Glomerular visceral epithelial cell (primary cell): ENCODE measurements at regions not wholly inside any gene's neighbourhood (a gene's known extent, or its start where the extent isn't known, plus 50 kb on each side); places are given as distances from the start of the nearest gene placed in this dataset.

Experiments used
- DNase-seq: peaks from one replicate; pipeline ENCODE4 v3.0.0-alpha.2; 2016; ENCODE audit errors: extremely low spot score

DNA sequence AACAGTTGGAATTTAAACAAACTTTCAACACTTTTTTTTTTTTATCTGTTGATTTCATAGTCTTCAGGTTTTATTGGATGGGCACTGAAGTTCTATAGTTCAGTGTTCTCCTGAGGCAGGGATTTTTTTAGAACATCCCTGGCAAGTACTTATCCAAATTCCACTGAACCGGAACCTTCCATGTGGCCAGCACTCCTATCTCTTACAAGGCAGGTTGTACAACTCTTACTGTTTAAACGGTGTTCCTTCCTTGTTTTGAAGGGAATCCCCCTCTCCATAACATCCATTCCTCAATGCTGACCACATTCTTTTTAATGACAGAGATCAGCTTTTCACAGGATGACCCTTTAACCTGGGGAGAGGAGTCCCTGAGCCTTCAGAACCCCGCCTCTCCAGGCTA is 238.9 kb upstream of the CTBP2 start:
- DNase-seq, result no peak

DNA sequence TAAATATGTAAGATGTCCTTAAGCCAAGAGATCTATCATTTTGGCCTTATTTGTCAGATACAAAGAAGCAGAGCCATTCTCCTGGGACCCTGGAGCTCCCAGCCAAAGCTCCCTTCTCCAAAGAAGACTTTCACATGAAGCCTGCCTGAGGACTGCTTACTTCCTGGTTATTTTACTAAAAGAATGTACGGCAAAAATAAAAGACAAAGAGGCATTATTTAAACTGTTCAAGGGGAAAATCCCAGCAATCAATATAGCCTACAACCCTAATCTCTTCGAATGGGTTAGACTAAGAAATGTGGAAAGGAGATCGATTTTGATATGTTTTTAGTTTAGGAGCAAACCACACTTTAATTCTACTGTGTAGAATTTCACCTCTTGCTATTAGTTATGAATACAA is 237.9 kb upstream of the CTBP2 start:
- DNase-seq, result no peak

DNA sequence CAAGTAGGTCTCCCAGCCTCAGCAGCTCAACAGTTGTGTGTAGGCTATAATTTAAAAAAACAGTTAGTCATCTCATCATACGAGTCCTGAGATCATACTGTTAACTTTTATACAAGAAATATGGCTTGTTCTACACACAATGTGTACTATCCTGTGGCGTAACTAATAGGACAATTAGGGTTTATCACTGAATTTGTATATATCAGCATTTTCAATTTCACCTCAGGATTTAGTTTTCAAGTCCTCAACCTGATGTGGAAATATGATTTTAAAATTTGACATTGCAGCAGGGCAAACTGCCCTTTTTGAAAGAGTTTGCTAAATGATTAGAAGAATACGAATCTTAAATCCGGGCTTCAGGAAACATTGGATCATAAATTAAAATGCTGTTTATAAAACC is 237.2 kb upstream of the CTBP2 start:
- DNase-seq, result no peak

DNA sequence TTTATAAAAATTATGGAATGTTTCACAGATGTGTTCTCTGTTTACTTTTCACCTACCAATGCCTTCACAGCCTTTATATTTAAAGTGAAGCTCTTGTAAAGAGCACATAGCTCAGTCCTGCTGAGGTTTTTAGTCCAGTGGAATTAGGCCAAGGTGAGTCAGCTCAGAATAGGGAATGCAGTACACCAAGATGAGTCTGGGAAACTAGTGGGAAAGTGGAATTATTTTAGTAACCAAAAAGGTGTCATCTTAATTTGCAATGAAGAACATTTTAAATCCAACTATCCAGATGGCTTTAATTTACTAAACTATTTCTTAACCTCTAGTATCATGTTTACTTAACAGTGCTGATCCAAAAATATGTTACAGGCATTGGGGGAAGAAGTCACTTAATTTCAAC is 236.3 kb upstream of the CTBP2 start:
- no peak for DNase-seq

DNA sequence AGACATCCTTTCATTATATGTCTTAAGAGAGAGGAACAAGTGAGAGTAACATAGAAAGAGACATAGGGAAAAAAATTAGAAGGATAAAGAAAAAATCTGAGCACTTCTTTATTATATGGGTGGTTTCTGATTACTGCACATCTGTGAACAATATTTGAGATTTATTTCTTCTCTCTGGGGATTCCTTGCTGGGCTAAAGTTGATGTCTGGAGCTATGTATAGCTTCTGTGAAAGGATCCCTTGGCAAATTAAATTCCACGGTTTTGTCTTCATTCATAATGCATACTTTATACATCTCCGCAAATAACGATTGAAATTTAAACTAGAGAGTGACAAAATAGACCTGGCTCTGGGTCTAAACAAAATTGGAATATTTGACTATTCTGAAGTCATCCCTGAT is 232.2 kb upstream of the CTBP2 start:
- no peak for DNase-seq

DNA sequence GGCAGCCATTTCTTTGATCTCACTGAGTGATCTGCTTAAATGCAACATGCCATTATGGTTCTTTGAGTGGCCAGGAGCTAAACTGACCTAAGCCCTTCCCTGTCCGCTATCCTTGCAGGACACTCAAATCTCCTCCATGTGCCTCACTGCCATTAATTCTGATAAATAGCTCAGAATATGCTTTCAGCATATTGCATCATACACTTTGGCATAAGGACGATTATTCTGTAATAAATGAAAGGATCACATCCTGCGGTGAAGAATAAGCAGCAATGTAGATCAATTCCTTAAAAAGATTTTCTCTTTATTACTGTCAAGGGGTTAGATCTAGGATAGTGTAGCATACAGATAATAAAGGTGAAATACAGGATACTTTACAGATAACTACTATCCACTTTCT is 231.8 kb upstream of the CTBP2 start:
- DNase-seq, result no peak

DNA sequence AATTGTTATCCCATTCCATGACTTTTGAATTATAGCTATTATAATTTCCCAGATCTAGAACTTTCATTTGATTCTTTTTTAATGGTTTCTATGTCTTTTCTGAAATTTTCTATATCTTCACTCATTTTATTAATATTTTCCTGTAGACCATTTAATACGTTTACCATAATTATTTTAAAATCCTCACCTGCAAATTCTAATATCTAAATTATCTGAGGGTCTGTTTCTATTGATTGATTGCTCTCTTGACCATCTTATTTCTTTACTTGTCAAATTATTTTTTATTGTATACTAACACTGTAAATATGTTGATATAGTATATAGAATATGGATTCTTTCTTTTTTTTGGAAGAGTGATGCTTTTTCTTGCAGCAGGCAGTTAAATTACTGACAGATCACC is 229.3 kb upstream of the CTBP2 start:
- no peak for DNase-seq

DNA sequence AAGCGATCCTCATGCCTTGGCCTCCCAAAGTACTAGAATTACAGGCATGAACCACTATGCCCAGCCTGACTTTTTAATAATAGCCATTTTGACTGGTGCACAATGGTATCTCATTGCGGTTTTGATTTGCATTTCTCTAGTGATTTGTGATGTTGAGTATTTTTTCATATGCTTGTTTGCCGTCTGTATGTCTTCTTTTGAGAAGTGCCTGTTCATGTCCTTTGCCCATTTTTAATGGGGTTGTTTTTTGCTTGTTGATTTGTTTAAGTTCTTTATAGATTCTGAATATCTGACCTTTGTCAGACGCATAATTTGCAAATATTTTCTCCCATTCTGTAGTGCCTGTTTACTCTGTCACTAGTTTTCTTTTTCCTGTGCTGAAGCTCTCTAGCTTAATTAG is 219.2 kb upstream of the CTBP2 start:
- no peak for DNase-seq

DNA sequence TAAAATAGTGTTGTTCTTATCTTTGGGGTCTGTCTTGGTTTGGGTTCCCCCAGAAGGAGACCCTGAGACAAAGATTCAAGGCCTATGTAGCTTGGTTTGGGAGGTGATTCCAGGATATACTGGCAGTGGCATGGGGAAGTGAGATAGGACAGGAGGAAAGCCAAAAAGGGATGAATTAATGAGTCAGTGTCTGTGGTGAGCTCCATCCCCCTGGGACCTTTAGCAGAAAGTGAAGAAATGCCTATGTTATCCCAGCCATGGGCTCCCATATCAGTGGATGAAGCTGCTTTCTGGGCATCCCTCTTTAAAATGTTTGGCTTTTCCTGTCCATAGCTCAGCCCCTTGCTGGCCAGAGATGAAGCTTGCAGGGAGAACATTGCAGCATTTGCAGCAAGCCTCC is 217.0 kb upstream of the CTBP2 start:
- DNase-seq, result no peak

DNA sequence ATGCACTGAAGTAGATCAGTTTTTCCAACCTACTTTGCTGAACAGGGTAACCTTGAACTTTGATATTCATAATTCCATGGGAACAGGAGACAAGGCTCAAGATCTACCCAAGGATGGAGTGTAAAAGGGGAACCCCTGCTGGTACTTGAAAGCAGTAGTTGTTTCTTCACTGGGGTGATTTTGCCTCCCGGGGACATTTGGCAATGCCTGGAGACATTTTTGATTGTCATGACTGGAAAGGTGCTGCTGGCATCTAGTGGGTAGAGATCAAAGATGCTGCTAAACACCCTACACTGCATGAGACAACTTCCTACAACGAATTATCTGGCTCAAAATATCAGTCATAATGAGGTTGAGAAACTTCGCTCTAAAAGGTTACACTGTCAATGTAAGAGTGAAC is 214.8 kb upstream of the CTBP2 start:
- peak; percentile 46 for DNase-seq

DNA sequence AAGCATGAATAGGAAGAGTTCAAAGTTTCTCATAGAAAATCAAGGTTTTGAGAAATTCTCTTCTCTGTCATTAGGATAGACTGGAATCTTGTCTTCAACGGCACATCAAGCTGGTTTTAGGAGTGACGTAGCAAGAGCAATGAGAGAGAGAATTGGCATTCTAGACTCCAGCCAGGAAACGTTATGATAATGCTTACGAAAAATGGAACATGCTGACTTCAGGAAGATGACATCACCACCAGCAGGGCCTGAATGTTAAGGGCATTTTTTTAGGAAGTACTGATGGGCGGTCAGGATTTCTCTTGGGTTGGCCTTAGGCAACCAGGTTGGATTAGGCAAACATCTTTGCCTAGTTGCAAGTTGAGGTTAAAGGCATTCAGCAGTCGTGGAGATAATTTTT is 213.2 kb upstream of the CTBP2 start:
- DNase-seq, result no peak

DNA sequence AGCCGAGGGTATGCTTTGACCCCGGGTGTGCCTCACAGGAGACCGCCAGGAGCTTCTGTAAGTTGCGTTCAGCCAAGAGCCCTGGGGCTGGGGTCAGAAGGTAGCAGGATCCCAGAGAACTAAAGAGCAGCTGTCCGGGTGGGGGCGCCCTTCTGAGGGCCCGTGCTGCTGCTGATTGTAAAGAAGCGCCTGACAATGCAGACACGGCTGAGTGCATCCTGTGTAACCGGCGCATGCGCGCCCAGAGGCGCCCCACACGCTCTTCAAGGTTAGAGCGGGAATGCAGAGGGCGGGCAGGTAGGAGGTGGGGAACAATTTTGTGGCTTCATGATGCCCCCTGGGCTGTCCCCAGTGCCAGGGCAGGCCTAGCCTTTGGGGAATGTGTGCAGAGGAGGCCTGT is 210.2 kb upstream of the CTBP2 start:
- DNase-seq, result no peak

DNA sequence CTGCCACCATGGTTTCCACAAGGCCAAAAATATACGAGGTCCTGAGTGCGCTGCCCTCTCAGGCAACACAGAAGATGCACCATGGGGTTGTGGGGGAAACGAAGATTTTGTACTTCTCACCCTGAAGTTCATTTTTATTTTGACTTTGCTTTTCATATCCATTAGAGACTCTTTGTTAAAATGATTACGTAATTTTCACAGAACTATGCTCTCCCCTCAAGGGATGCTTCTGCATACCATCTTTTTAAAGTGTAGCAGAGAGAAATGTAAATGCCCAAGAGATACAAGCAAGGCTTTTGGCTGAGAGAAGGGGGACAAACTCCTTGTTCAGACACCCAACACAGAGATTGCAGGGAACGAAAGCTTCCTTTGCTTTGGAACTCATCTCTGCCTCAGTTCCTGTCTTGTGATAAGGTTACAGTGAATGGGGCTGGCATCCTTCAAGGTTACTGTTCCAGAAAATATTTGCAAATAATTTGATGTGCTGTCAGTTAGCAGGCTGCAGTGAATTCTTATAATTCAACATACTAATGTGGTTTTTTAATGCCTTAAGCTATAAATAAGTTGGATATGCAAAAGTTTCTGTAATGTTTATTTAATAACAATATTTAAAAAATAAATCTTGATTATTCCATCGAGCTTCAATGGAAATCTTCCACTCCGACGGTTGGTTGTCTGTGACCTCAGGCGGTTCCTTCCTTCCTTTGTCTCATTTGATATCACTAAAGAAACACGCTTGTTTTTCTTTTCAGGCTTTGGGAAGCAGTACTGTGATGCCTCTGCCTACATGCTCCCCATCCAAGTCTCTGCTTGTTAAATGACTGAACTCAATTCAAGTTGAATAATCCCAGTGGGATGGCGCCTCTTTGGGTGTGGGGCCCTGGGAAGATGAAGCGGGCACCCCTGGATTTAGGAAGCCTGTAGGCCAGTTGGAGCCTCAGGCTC is 209.3 kb upstream of the CTBP2 start:
- no peak for DNase-seq

DNA sequence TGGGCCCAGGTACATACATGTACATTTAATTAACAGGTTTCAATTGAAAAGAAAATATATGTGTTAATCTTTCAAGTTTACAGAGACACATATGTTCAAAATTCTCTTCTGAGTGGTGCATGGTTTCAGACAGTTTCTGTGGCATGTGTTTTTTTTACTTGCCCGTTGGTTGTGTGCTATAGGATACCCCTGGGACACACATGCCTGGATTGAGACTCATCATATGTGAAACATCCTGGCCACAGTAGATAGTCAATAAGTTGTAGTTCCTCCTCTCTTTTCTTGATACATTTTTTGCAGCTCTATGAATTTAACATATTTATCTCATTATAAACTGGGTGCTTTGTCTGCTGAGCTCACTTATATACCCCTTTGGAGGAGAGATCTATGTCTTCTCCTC is 207.8 kb upstream of the CTBP2 start:
- no peak for DNase-seq

DNA sequence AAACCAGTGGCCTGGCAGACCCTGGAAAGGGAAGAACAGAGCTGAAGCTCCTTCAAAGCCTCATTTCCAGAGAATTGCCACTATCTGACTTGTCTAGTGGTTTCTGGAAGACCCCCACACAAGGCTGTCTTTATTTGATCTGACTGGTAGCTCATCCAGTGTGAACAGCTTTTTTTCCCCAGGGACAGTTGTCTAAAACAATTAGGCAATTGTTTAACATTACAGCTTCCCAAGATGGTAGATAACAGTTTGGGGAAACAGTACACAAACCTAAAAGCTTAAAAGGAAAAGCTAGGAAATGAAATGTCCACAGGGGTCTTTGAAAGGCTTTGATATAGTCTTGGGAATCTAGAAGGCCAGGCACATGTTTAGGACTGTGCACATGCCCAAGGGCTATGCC is 203.4 kb upstream of the CTBP2 start:
- no peak for DNase-seq

DNA sequence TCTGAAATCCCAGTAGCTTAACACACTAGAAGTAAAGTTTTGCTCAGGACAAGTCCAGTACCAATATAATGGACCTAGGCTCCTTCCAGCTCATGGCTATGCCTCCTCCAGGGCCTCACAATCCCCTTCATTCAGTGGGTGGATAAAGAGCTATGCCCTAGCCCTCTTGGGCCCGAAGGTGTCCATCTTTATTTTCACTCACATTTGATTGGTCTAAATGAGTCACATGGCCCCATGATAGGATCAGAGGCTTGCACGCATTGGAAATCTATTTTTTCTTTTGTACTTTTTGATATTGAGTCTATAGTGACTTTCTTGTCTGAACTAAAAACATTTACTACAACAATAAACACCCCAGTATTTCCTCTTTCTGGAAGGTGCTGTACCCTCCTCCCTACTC is 202.6 kb upstream of the CTBP2 start:
- DNase-seq, result no peak

DNA sequence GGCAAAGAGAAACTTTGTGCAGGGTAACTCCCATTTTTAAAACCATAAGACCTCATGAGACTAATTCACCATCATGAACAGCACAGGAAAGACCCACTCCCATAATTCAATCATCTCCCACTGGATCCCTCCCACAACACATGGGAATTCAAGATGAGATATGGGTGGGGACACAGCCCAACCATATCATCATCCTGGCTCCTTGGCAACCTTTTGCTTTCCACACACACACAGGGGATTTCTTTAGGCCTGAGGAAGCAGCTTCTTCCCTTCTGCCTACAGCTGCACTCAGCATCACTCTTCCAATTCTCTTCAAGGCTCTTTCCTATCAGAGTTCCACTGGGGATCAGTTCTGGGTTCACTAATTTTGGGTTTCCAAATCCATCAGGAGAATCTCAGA is 199.0 kb upstream of the CTBP2 start:
- DNase-seq, result no peak

DNA sequence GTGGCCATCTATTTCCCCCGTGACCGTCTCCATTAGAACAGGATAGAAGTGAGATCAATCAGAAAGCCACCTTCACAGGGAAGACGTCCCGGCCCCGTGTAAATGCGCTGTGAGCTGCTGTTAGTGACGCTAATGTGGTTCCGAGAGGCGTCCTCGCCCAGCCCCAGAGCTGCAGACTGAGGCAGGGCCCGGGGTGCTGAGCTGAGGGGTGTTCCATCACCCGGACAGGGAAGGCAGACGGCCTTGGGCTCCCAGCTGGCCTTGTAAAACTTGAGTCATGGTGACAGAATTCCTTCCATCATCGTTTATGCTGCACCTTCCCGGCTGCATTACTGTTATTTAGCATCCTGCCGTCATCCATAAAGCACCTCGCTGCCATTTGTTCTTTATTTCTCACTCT is 195.3 kb upstream of the CTBP2 start:
- no peak for DNase-seq

DNA sequence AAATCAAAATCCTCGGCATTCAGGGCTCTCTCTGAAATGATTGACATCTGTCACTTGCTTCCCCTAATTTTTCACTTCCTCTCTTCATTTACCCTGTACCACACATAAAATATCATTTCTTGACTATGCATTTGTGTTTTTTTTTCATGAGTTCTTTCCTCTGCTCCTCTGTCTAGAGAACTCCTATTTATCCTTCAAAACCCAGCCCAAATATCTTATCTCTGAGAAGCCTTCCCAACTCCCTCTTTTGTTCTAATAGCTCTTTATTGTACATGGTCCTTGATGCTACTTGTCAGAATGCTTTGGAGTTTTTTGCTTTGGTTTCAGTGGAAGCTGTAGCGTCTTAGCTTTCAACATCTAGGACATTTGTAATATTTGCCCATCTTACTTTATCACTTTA is 190.2 kb upstream of the CTBP2 start:
- DNase-seq, result no peak

DNA sequence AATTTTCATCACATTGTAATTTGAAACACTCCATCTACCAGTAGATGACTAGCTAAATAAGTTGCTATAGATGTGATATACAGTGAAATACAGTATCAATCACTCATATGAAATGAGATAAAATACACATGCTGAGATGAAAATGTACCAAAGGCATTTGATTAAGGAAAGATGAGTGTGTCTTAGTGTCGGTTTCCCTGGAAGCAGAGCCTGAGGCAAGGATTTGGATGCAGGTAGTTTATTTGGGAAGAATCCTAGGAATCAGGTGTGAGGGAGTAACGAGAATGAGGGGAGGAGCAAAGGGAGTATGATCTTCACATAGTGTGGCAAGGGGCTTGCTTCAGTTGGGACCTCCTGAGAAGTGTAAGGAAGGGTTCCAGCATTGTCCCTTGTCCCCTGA is 188.2 kb upstream of the CTBP2 start:
- DNase-seq, result no peak

DNA sequence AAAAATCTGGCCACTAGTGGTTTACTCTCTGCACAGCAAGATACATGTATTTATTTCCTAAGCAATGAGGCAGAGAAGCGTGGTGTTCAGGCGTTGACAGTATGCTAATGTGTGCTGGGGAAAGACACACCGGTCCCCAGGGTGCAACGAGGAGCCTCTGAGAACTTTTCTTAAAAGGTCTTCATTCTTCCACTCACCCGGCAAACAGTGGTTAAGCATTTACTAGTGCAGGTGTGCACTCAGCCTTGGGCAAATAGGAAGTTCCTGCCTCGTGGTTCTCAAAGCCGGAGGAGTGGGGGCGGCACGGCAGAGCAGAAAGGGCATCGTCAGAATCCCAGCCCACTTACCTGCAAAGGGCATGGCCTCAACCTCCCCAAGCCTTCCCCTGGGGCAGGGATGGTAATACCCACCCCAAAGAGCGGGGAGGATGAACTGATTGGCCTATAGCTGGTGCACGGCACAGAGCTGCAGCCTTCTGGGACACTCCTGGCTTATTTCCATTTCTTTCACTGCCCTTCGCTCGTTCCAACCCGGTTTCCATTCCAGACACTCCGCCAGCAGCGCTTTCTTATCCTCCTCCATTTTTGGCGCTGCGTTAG is 184.3 kb upstream of the CTBP2 start:
- peak; percentile 1 for DNase-seq

DNA sequence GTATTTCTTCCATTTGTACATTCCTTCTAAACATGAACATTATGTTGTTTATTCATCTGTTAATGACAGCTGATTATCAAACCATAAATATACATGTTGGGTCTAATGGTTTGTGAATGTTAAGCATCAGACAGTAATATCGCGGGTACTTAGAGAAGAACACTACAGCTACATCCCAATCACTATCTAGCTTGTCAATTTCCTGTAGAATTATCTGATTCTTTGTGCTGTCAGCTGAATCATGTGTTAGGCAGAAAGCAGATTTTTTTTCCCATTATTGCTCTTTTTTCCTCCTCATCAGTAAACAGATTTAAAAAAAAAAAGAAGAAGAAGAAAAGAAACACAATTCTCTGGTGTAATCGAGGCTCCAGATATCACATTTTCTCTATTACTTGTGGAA is 183.6 kb upstream of the CTBP2 start:
- no peak for DNase-seq

DNA sequence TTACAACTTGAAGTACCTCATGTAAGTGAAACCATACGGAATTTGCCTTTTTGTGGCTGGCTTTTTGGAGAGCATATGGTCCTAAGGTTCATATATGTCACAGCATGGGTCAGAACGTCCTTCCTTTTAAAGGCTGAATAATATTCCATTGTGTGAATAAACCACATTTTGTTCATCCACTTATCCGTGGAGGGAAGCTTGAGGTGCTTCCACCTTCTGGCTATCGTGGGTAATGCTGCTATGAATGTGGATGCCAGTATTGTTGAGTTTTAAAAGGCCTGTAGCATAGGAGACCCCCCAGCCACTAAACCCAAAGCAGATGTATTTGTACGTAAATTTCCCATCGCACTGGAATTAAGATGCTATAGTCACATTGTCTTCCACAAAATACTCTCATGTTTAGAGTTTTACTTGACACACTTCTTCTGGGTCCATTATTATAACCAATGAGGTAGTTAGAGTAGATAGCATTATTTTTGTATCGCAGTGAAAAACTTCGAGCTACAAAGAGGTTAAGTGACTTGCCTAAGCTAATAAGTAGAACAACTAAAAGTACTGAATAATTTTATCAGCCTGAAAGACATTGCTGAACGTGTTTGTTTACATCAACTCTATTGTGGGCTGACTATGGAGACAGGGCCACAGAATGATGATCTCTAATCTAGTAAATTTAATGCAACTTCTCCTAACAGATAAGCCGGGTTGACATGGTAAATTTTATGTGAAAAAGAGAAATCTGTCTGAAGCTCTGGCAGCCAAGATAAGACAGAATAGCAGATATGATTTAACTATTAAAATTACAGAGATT is 183.0 kb upstream of the CTBP2 start:
- peak; percentile 22 for DNase-seq
